GM23338 (cell line): ENCODE measurements at regions not wholly inside any gene's neighbourhood (a gene's known extent, or its start where the extent isn't known, plus 50 kb on each side); places are given as distances from the start of the nearest gene placed in this dataset.

Experiments
- EZH2 ChIP-seq: fragments of 200-600 bp; sonication (generic); IDR thresholded peaks from one replicate; pipeline ENCODE4 v1.8.0; 2017; ENCODE audit warnings: antibody characterized with exemption, mild to moderate bottlenecking, low read depth; ENCODE audit not compliant: unreplicated experiment
- EZH2phosphoT487 ChIP-seq: fragments of 200-600 bp; sonication (generic); IDR thresholded peaks from one replicate; pipeline ENCODE4 v1.8.1; 2018; ENCODE audit warnings: antibody characterized with exemption; ENCODE audit not compliant: unreplicated experiment
- NANOG ChIP-seq: IDR thresholded peaks from 2 replicates; pipeline ENCODE4 v1.6.1; 2016; ENCODE audit warnings: antibody characterized with exemption, borderline replicate concordance
- POLR2AphosphoS5 ChIP-seq: IDR thresholded peaks from 2 replicates; pipeline ENCODE4 v1.6.1; 2016; ENCODE audit warnings: antibody characterized with exemption, low read depth
- REST ChIP-seq: IDR thresholded peaks from one replicate; pipeline ENCODE4 v1.6.1; 2018; ENCODE audit warnings: antibody characterized with exemption; ENCODE audit not compliant: unreplicated experiment
- STAT1 ChIP-seq: IDR thresholded peaks from one replicate; pipeline ENCODE4 v1.6.1; 2016; ENCODE audit warnings: antibody characterized with exemption; ENCODE audit not compliant: unreplicated experiment
- ZNF331 ChIP-seq: fragments of 250-450 bp; sonication (Bioruptor Pico); IDR thresholded peaks from 2 replicates; pipeline ENCODE4 v1.5.0; 2020; ENCODE audit warnings: low read depth, mild to moderate bottlenecking, moderate library complexity
- TF ChIP-seq, protein P1 (sequence below), 2 experiments: fragments of 200-600 bp in 1 of 2; sonication (generic) in 1 of 2; conservative IDR thresholded peaks; 2 replicates each; pipeline versions ENCODE4 v1.5.1 to v1.6.1; 2016 to 2017; ENCODE audit warnings: antibody characterized with exemption in 2 of 2, low read depth in 2 of 2, mild to moderate bottlenecking in 2 of 2, moderate library complexity in 1 of 2
- TF ChIP-seq, protein P2 (sequence below): IDR thresholded peaks from 2 replicates; pipeline ENCODE4 v1.6.1; 2016; ENCODE audit warnings: antibody characterized with exemption

- TF ChIP-seq, protein P1, sequence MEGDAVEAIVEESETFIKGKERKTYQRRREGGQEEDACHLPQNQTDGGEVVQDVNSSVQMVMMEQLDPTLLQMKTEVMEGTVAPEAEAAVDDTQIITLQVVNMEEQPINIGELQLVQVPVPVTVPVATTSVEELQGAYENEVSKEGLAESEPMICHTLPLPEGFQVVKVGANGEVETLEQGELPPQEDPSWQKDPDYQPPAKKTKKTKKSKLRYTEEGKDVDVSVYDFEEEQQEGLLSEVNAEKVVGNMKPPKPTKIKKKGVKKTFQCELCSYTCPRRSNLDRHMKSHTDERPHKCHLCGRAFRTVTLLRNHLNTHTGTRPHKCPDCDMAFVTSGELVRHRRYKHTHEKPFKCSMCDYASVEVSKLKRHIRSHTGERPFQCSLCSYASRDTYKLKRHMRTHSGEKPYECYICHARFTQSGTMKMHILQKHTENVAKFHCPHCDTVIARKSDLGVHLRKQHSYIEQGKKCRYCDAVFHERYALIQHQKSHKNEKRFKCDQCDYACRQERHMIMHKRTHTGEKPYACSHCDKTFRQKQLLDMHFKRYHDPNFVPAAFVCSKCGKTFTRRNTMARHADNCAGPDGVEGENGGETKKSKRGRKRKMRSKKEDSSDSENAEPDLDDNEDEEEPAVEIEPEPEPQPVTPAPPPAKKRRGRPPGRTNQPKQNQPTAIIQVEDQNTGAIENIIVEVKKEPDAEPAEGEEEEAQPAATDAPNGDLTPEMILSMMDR (conservative IDR thresholded peaks at IDR 0.05; ENCODE audit: low read depth in 2 of 2): no peak
- no peak for TF ChIP-seq ZNF331
- TF ChIP-seq POLR2AphosphoS5: no peak
- TF ChIP-seq STAT1: no peak
- no peak for TF ChIP-seq REST
- TF ChIP-seq NANOG: no peak
- TF ChIP-seq EZH2: no peak
- TF ChIP-seq, protein P2, sequence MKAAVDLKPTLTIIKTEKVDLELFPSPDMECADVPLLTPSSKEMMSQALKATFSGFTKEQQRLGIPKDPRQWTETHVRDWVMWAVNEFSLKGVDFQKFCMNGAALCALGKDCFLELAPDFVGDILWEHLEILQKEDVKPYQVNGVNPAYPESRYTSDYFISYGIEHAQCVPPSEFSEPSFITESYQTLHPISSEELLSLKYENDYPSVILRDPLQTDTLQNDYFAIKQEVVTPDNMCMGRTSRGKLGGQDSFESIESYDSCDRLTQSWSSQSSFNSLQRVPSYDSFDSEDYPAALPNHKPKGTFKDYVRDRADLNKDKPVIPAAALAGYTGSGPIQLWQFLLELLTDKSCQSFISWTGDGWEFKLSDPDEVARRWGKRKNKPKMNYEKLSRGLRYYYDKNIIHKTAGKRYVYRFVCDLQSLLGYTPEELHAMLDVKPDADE: no peak
- no peak for TF ChIP-seq EZH2phosphoT487
Measured at GRCh38 chr13:38473305-38473704, 123.7 kb downstream of the UFM1 start.
